Astrocyte of the cerebellum (primary cell): ENCODE measurements at regions not wholly inside any gene's neighbourhood (a gene's known extent, or its start where the extent isn't known, plus 50 kb on each side); places are given as distances from the start of the nearest gene placed in this dataset.
"Not testable (repeated sequence)": the region's sequence is repeated elsewhere in the genome, so short reads cannot be mapped to it uniquely, and the experiment has no call there.

Experiments used
- DNase-seq: peaks from one replicate; pipeline ENCODE4 v3.0.0-alpha.2; 2011; ENCODE audit warnings: low read depth
- H3K4me3 ChIP-seq: 2 replicates; pipeline ENCODE4 v1.5.1; 2011; ENCODE audit warnings: mild to moderate bottlenecking, low read depth, low read length, moderate library complexity
- in situ Hi-C: cut with HindIII; loops from 2 replicates; pipeline ENCODE4 v1.10.0; 2017; ENCODE audit warnings: low sequenced_read_pairs
- TF ChIP-seq, protein P1 (sequence below): IDR thresholded peaks from 2 replicates; pipeline ENCODE4 v1.5.1; 2012; ENCODE audit warnings: low read length, low read depth, moderate library complexity, mild to moderate bottlenecking; ENCODE audit errors: missing control alignments

DNA sequence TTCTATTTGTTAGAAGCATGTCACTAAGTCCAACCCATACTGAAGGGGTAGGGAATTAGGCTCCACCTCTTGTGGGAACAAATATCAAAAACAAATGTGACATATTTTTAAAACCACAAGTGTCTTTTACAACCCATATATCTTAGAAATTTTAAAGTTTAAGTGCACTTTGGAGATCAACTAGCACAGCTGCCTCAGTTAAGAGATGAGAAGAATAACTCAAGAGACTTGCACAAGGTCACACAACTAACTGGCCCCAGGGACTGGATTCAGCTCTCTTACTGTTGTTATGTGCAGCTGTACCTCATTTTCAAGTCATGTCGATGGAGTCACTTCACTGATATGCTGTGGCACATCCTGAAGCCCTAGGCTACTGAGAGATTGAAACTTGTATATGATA is 102.9 kb upstream of the BMP2 start:
- TF ChIP-seq, protein P1, sequence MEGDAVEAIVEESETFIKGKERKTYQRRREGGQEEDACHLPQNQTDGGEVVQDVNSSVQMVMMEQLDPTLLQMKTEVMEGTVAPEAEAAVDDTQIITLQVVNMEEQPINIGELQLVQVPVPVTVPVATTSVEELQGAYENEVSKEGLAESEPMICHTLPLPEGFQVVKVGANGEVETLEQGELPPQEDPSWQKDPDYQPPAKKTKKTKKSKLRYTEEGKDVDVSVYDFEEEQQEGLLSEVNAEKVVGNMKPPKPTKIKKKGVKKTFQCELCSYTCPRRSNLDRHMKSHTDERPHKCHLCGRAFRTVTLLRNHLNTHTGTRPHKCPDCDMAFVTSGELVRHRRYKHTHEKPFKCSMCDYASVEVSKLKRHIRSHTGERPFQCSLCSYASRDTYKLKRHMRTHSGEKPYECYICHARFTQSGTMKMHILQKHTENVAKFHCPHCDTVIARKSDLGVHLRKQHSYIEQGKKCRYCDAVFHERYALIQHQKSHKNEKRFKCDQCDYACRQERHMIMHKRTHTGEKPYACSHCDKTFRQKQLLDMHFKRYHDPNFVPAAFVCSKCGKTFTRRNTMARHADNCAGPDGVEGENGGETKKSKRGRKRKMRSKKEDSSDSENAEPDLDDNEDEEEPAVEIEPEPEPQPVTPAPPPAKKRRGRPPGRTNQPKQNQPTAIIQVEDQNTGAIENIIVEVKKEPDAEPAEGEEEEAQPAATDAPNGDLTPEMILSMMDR = no peak

DNA sequence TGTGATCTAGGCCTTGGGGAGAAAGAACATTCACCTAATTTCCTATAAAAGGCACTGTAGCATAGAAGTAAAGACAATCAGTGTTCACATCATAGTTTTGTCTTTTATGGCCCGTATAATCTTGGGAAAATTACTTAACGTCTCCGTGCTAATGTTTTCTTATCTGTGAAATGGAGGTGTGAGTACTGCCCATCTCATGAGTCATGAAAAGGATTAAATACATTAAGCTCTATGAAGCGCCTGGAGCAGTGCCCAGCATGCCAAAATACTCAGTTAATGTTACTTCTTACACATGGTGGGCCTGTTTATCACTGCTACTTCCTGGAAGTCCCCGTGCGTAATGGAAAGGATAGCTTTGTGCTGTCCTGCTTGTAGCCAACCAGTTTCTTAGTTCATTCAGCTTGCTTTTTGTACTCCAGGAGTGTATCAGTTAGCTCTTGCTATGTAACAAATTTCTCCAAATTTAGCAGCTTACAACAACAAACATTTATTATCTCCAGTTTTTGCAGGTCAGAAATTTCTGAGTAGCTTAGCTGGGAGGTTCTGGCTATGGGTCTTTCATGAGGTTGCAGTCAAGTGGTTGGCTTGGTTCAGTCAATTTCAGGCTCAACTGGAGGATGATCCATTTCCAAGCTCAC is 103.6 kb upstream of the BMP2 start:
- TF ChIP-seq, protein P1 = no peak

More for the DNA sequence above, 102.9 kb upstream of the BMP2 start:
- in situ Hi-C loops = no loop called here
- no peak for DNase-seq
- H3K4me3 ChIP-seq = no peak overlapping the region

DNA sequence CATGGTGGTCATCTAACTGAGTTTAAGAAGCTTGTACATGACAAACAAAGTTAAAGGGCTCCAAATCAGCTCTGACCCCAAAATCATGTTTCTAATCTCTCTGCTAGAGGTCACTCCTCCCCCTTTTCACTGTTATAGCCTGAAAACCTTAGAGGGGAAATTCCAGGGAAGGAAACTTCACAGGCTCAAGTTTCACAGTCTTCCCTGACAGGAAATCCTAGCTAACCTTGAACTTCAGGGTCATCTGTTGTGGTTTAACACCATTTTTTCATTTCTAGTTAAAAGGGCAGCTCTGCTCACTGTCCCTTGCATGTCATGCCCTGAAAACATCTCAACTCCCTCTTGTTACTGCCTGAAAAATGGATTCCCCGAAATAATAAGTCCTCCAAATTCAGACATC is 104.4 kb upstream of the BMP2 start:
- in situ Hi-C loops = no loop called here
- H3K4me3 ChIP-seq = no peak overlapping the region
- TF ChIP-seq, protein P1 = no peak
- no peak for DNase-seq

More for the DNA sequence above, 103.6 kb upstream of the BMP2 start:
- no peak for DNase-seq
- in situ Hi-C loops = no loop called here
- no peak overlapping the region for H3K4me3 ChIP-seq

DNA sequence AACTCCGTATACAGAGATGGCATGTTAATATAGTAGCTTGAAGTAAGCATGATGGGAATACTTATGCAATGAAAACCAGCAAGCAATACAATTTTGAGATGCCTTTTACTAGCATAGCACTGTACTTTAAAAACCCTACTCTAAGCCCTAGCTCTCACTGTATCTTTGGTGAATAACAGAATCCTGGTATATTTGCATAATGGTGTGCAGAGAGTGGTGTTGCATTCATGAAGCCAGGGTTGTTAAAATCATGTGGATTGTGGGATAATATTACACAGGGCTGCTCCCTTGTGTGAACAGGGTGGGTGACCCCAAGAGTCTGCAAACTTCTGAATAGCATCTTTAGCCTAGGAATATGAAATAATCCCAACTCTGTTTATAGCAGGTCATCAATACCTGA is 105.2 kb upstream of the BMP2 start:
- TF ChIP-seq, protein P1 = no peak
- in situ Hi-C loops = no loop called here
- H3K4me3 ChIP-seq = no peak overlapping the region
- no peak for DNase-seq

DNA sequence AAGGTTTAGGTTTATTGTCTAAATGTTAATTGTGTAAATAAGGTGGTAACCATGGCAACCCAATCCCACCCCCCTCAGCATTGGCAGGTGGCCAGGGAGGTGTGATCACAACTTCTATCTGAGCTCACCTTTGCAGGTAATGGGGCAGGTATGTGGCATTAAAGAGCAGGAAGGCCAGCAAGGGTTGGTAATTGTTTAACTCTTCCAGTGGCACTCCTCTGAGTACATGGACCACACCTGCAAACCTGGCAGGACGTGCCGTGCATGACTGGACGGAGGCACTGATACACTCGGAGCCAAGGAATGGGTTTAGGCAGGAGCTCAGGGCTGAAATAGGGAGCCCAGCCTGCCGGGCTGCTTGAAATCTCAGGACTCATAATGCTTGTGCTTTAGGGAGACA is 107.0 kb upstream of the BMP2 start:
- H3K4me3 ChIP-seq = no peak overlapping the region
- TF ChIP-seq, protein P1 = no peak
- no peak for DNase-seq
- in situ Hi-C loops = no loop called here

DNA sequence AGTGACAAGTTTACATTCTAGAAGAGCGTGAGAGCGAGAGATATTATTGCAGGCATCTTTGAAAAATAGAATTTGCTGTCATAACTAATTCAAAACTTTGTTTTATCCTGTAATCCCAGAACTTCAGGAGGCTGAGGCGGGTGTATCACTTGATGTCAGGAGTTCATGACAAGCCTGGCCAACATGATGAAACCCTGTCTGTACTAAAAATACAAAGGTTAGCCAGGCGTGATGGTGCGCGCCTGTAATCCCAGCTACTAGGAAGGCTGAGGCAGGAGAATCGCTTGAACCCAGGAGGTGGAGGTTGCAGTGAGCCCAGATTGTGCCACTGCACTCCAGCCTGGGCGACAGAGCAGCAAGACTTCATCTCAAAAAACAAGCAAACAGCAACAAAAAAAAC is 108.6 kb upstream of the BMP2 start:
- in situ Hi-C loops, DNase-seq, H3K4me3 ChIP-seq: not testable (repeated sequence)

DNA sequence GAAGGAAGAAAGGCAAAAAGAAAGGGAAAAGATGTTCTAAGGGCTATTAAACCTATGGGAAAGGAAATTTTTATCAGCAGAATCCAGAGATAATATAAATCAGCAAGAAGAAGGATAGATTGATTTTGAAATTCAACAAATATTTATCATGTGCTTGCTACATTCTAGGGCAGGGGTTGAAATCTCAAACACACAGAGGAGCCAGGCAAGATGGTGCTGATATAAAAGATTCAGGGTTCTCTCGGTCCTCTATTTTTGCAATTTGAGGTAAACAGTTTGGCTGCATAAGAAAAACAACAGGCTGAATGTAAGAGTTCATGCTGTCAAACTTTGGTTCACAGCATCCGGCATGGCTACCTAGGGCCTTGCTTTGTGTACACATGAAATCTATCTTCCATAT is 109.6 kb upstream of the BMP2 start:
- TF ChIP-seq, protein P1 = no peak
- no peak overlapping the region for H3K4me3 ChIP-seq
- in situ Hi-C loops = no loop called here
- no peak for DNase-seq
